HG02678 (cell line): ENCODE measurements at regions not wholly inside any gene's neighbourhood (a gene's known extent, or its start where the extent isn't known, plus 50 kb on each side); places are given as distances from the start of the nearest gene placed in this dataset.

Source experiments
- ATAC-seq: cut with Tn5 transposase; IDR thresholded peaks from one replicate; pipeline ENCODE4 v1.9.1; 2021; ENCODE audit warnings: mild to moderate bottlenecking, moderate library complexity; ENCODE audit not compliant: unreplicated experiment

DNA sequence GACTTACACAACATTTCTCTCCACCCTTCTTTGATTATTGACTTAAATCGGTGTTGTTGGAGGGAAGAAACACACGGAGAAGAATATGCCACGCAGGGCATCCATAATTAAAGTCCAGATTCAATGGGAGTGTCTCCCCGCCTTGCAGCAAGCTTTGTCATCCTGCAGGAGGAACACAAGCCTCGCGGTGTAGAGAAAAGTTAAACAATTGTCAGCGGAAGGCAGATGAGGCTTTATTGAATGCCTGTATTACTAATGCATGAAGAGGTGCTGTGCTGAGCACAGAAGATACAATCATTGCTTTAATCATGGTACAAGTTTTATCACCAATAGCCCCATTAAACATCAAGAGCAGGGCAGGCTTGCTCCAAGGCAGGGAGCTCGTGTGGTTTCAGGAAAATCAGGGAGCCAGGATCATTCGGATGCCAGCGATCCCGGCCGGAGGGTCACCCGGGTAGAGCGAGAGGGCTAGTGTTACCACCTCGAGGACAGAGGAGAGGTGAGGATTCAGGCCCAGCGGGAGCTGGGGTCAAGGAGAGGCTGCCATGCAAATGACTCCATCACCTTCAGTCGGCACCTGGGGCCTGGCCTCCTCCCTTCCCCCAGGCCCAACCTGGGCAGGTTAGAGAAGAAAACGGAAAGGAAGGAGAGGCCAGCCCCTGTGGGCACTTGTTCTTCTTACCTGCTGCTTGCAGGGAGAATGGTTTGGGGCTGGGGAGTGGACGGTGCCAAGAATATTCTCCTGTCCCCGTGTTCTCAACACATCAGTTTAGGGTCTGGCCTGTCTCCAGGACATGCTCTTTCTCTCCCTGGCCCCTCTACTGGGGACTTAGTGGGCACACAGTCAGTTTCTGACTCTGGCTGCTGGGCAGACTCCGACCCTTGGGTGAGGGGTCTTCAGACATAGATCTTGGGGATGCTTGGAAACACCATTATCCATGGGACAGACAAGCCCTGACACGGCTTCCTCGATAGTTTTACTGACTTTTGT is 289.5 kb downstream of the IRX2 start:
- ATAC-seq: no peak

DNA sequence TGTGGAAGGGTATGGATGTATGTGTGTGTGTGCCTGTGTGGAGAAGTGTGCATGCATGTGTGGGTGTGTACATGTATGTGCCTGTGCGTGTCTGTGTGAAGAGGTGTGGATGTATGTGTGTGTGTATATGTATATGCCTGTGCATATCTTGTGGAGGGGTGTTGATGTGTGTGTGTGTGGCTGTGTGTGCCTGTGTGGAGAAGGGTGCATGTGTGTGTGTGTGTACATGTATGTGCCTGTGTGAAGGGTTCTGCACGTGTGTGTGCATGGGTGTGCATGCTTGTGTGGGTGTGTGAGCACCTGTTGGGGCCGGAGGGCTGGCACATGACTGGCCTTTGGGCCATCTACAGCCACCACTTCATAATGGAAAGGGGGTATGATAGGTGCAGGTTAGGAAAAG is 291.4 kb downstream of the IRX2 start:
- ATAC-seq: no peak

DNA sequence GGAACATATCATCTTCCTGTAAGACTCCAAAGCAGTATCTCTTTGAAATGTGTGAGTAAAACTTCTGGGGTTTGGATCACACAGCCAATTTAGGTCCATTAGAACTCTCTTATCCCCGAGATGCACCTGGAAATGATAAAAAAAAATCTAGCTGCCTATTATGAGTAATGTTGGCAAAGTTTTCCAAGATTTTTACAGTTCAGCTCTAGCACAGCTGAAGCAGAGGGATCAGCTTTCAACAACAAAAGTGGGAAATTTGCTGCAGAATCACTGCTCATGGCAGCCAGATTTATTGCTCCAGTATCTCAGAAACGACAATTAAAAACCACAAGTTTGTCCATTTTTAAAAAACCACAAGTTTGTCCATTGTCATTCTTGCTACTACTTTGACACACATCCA is 292.2 kb downstream of the IRX2 start:
- ATAC-seq: no peak

DNA sequence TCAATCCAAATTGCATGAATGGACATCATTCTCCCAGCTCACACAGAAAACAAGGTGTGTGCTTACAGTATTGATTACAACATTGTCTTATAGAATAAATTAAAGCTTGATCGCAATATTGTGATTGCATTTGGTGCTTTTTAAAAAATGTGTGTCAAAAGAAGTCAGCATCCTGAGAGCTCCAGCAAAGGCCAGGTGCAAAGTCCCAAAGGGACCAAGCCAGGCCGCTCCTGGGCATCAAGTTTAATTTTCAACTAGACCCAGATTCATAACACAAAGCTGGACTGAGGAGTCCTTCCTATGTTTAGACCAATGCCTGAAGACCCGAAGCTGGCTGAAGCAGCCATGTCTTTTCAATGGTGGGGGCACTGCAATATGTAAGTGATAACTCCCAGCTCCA is 295.6 kb downstream of the IRX2 start:
- no peak for ATAC-seq

DNA sequence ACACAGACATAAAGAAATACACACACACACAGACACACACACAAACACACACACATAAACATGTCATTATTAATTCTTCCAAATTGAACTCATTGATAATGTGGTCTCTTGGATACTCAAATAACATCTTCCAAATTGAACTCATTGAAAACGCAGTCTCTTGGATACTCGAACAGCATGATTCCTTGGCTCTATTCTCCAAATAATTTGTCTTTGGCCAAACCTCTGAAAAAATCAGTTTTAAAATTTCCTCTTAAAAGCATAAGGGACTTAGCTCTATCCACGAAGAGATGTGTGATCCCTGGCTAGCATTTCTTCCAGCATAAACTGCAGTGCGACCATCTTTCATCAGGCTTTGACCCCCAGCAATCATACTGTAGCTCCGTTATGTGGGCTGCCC is 296.6 kb downstream of the IRX2 start:
- ATAC-seq: no peak

DNA sequence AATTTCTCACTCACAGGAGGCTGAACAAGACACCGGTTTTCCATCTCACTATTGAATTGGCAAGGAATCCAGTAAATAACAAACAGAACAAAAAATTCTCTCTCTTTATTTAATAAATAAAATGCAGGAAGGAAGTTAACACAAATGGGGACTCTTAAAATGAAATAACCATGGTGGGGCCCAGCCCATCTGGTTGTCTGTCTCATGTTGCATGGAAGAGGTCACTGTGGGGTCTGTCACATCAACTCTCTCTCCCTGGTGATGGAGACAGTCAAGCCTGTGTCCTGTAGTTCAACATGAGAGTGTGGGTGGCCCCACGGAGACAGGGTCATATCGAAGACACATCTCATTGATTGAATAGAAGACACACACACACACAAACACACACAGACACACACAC is 297.7 kb downstream of the IRX2 start:
- no peak for ATAC-seq

DNA sequence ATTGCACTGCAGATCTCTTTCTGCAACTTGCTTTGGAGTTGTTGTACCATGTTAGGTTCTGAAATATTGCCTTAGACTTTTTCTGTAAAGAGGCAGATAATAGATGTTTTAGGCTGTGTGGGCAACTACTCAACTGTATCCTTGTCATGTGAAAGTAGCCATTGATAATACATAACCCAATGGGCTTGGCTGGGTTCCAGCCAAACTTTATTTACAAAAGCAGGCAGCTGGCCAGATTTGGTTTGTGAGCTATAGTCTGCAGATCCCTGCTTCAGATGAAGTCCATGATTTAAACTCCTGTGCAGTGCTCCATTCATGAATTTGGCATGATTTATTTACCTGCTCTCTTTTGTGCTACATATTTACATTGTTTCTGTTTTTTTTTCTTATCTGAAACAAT is 300.4 kb downstream of the IRX2 start:
- ATAC-seq: no peak

DNA sequence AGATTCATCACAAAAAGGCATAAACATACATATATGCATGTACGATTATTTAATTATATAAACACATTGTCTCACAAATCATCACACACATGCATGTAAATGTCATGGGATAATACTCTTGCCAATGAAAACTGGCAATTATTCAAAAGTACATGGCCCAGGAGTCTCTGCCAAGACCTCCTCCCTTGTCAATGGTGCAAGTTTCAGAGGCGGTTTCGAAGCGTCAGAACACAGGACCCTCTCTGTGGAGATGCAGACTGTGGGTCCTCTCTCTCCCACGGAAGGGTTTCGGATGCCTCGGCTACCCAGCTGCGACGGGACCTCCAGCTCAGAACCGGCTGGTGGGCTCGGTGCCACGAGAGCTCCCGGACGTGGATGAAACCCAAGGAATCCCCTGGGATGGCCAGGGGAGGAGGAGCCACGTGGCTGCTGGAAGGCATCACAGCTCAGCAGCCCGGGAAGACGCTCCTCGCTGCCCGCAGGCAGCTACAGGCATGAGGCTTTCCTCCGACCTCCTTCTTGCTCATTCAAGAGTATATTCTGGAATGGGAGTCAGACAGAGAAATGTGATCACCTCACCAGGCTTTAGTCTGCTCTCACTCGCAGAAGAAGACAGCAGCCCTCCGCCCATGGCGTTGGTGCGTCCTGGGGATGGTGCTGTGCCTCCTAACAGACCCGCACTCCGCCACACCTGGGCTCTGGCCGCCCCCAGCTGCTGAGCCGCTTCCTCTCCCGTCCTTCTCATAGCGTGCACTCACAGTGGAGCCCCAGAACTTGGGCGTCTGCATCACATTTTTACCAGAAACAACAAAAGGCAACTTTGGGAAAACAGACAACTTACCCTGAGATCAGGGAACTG is 308.8 kb downstream of the IRX2 start:
- no peak for ATAC-seq

DNA sequence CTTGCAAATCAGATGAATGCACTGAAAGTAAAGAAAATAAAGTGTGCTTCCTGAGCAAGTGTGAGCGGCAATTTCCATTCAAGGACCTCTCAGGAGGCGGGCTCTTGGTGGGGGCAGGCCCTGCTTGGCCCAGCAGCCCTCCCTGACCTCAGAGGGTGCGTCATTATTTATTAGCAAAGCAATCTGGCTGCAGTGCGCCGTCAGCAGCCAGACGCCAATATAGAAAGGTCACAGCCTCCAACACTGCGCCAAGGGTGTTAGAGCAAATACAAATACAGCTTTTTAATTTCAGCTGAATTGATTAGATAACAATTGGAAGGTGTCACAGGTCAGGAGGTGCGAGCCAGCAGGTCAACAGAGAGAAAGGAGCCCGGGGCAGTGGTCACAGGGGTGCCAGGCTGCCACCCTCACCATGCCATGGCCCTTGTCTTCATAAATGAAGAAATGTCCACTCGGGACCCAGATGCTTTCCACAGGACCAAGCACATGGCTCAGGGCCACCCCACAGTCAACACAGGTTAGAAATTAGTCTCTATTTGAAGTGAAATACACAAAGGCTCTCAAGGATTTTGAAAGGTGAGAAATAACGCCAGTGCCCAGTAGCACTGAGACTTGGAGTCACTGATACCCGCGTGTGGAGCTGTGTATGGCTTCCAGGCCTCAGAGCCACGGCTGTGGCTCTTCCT is 309.8 kb downstream of the IRX2 start:
- ATAC-seq: no peak

DNA sequence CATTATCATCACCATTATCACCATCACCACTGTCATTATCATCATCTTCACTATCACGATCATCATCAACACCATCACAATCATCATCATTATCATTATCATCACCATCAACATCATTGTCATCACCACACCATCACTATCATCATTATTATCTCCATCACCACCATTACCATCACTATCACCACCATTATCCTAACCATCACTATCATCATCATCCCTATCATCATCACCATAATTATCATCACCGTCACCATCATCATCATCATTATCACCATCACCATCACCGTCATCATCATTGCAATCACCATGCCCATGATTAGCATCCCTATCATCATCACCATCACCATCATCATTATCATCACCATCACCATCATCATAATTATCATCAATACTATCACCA is 311.9 kb downstream of the IRX2 start:
- ATAC-seq: no peak

DNA sequence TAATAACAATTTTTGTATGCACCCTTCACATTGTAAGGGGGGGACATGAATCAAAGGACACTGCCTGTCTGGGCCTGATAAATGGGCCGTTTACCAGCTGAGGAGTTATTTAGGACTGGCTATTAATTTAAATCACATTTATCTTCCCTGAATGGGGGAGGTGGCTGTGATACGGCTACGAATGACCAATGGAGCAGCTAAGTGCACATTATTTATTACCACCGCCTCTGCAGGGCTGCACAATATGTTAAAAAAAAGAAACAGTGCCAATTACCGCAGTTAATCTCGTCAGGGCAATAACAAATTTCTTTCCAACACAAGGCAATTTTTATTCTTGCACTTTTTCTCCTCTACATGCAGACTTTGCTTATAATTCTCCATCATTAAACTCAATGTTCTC is 318.4 kb downstream of the IRX2 start:
- no peak for ATAC-seq

DNA sequence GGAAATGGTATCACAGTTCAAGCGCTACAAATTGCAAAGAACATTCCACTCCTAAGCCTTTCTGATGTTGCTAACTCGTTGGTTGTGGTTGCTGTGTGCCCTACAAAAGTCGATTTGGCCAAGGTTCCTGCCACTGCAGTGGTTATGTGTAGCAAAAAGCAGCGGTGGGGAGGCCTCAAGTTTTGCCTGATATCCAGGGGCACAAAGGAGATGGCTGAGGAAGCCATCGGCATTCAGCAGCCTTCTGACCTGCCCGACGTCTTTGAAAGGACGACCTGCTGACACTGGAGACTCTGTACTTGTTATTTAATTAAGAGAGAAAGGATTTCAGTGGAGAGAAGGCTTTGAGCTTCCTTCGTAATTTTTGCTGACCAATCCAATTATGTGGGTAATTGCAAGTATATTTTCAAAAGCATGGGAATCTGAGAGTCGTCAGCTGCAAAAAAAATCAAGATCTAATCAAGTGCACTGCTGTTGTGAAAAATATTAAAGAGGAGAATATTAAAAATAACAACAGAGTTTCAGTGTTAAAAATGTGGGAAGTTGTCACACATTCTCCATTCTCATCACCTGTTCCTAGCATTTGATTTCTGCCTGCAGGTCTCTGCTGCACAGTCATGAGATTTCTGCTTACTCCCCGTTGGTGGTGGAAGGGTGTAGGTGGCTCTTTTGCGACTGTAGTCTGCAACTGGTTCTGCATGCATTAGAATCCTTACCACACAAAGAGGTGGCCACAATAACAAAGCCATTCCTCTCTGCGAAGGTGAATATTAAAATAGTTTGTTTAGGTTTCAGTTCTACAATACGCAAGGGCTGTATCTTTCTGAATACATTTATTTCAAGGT is 319.2 kb downstream of the IRX2 start:
- ATAC-seq: no peak

DNA sequence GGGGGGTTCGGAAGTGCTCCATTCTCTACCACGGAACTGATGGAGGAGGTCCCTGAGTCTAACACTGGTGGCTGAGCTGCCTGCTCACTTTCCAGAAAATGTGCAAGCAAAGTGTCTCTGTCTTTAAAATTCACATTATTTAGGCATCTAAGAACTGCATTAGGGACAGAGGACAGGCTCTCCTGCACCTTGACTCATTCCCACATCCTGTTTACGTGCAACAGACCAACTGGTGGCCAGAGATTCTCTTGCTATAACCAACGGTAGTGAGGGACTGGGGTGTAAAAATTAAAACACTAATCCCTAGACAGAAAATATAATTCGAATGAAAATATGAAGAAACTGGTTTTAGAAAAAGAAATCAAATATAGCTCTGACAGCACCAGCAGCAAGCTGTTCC is 320.9 kb downstream of the IRX2 start:
- ATAC-seq: no peak

DNA sequence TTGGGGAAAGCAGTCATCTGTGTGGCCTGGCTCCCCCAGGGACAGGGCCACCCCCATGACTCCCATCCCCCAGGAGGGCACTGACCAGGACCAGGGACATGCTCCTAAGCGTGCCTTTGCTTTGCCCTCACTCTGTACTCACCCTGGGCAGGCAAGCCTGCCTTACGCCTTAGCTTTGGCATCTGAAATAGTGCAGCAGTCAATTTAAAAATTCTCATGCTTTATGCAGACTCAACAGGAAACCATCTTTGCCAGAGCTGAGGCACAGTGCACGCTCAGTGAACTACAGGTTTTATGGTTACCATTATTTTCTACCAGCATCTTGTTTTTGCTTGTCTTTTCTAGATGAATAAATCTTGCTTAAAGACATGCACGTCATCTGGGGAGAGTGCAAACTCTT is 323.5 kb downstream of the IRX2 start:
- no peak for ATAC-seq

DNA sequence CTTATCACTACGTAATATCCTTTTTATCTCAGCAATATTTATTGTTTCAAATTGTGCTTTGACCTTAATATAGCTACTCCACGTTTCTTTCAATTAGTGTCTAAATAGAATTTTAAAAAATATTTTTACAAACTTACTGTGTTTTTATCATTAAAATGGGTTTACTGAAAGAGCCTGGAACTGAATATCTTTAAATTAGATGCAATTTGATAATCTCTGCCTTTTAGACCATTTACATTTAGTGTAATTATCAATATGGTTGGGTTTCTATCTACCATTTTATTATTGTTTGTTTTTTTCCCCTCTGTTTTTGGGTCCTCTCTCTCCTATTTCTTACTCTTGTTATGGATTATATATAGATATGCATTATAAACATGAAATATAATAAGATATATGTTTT is 327.8 kb downstream of the IRX2 start:
- no peak for ATAC-seq

DNA sequence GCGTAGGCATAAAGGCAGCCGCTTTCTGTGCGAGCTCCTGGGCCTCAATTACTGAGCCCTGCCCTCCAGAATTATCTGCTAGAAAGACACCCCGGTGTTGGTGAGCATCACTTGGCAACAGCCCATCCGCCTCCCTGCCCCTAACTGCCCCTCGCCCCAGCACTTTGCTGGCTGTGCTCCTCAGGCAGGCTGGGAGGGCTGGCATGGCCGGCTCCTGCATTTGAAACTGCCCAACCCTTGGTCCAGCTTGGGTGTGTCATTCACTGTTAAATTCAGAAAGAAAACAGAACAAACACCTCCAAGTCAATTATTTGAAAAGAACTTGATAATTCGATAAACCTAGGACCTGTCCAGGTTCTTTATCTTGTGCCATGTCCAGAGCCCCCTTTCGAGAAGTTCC is 334.2 kb downstream of the IRX2 start:
- ATAC-seq: no peak

DNA sequence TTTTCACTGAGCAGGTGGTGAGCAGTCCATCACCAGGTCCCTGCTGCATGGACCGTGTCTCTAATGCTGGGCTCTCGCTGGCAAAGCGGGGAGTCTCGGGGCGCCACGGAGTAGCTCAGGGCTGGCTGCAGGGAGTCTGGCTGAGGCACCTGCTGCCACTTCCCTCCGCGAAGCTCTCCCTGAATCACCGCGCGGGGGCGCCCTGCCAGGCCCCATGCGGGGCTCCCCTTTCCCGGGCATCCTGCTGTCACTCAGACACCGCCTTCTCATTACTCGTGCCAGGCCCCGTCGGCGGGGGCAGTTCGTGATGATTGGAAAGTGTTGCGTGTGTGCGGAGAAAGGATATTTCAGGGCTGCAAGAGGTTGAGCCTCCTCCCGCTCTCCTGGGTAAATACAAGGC is 335.8 kb downstream of the IRX2 start:
- ATAC-seq: no peak

DNA sequence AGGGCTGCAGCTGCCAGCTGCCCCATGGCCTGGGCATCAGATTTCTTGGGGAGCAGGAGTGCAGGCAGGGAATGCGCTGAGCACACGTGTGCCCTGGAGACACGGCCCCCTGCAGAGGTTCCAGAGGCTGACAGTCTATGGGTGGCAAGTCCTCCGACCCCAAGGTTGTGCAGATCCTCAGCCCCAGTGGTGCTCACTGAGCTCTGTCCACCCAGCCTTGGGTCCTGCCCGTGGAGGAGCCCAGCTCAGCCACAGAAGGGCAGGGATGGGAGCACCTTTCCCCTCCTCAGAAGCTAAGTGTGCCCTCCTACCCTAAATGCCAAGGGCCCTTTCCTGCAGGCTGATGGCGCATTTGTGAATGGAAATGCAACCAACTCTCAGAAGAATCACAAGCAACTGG is 341.0 kb downstream of the IRX2 start:
- ATAC-seq: no peak

DNA sequence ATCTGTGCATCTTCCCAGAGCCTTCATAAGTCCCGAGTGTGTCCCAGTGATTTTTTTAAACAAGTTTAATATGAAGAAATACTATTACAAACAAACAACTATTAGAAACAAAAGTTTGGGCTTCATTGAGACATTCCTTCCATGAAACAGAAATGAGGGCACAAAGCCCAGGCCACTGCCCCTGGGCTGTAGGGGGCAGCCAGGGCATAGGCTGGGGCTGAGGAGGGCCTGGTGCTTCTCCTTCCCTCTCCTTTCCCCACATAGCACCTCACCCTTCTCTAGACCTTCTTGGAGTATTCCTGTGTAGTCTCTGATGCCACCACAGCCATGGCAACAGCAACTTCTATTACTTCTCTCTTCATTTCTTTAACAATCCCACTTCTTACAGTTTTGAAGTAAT is 348.2 kb downstream of the IRX2 start:
- ATAC-seq: no peak

DNA sequence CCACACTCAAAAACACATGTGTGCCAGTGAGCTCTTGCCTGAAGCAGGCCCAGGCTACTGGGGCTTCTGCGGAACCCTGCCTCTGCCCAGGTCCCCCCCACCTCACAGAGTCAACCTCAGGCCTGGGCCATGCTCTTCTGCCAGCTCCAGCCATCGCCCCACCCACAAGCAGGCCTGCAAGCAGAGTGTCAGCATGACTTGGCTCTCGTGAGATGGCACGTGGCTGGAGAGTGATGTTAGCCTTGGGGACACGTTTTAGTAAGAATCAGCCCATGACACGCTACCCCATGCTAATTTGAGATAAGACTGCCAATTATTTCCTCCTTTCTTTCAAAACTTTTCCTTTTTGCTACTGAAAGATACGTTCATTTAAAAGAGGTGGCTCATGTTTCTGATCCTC is 351.7 kb downstream of the IRX2 start:
- no peak for ATAC-seq

DNA sequence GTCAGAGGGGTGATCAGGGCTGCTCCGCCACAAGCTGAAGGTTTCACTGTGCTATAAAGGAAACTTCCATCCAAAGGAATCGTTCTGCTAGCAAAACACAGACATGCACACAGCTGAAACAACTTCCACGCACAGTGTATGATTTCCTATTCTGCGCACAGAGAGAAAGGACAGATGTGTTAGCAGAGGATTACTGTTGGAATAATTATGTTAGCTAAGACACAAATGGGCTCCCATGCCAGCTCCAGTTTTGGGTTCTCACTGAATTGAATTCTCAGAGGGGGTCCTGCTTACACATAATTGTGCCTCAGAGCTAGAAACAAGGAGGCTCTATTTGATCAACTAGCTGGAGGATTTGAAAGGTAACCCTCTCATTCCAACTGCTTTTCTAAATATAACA is 352.4 kb downstream of the IRX2 start:
- ATAC-seq: no peak
